Mesodermal cell (in vitro differentiated cells): ENCODE measurements at regions not wholly inside any gene's neighbourhood (a gene's known extent, or its start where the extent isn't known, plus 50 kb on each side); places are given as distances from the start of the nearest gene placed in this dataset.

Experiments used
- H3K27ac ChIP-seq: 2 replicates; pipeline ENCODE4 v1.7.0; 2013; ENCODE audit warnings: mild to moderate bottlenecking, low read depth, low read length, moderate library complexity; ENCODE audit not compliant: severe bottlenecking
- H3K36me3 ChIP-seq: 2 replicates; pipeline ENCODE4 v1.7.1; 2013; ENCODE audit warnings: mild to moderate bottlenecking, low read length, moderate library complexity; ENCODE audit not compliant: control insufficient read depth, insufficient read depth
- H3K4me1 ChIP-seq: one replicate; pipeline ENCODE4 v1.7.1; 2013; ENCODE audit warnings: mild to moderate bottlenecking, low read length; ENCODE audit not compliant: insufficient read depth, control insufficient read depth, poor library complexity, severe bottlenecking
- H3K4me3 ChIP-seq: 2 replicates; pipeline ENCODE4 v1.7.0; 2013; ENCODE audit warnings: low read length, control low read depth, mild to moderate bottlenecking; ENCODE audit not compliant: insufficient read depth, poor library complexity, severe bottlenecking; ENCODE audit errors: extremely low read depth
- H3K9me3 ChIP-seq: 2 replicates; pipeline ENCODE4 v1.7.1; 2013; ENCODE audit warnings: mild to moderate bottlenecking, low read length, moderate library complexity; ENCODE audit not compliant: control insufficient read depth
- WGBS, 2 experiments: methylation state at CpG; one replicate each; pipeline ENCODE4 v1.1.5; 2013; ENCODE audit warnings: missing lambda C conversion rate in 2 of 2; ENCODE audit not compliant: insufficient coverage in 2 of 2; 5-methylcytosine and 5-hydroxymethylcytosine counted together

DNA sequence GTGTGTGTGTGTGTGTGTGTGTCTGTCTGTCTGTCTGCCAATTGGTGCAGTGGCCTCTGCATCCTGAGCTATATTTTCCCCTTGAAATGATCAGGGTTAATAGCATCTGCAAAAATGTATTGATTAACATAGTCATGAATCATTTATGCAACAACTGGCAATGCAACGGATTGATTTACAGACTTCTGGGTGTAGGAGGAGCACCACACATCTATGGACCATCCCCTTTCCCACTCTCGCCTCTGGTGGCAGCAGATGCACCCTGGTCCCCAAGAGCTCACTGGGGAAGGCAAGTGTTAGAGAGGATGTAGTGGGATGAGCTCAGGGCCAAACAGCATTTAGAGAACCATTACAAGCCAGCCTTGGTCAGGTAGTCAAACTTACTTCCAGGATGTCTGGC lies 272.7 kb upstream of the C2CD4B start:
- Histone ChIP-seq H3K4me1 (no peaks in the 10 kb centered on the region), H3K9me3 (no peaks in the 10 kb centered on the region)
- no CpG with 5 or more reads among the region's 2 CpGs for WGBS, 2 experiments

GRCh38 chr15:62439543-62440016 lies 274.5 kb upstream of the C2CD4B start:
- WGBS, 2 experiments: 94 to 98% methylated on average over 4 to 5 of the region's 5 CpGs
- no peaks in the 10 kb centered on the region for H3K36me3 ChIP-seq
- no peaks in the 10 kb centered on the region for H3K9me3 ChIP-seq
- H3K4me3 ChIP-seq: no peak overlapping the region
- peaks cover 4% of the 10 kb centered on the region for H3K4me1 ChIP-seq
- no peak overlapping the region for H3K27ac ChIP-seq

More for the DNA sequence above, 272.7 kb upstream of the C2CD4B start:
- Histone ChIP-seq H3K36me3 (no peaks in the 10 kb centered on the region), H3K4me3 (no peak overlapping the region), H3K27ac (no peak overlapping the region)

- Histone ChIP-seq H3K4me3 (no peak overlapping the region), H3K4me1 (peaks cover 10% of the 10 kb centered on the region), H3K36me3 (no peaks in the 10 kb centered on the region), H3K27ac (no peak overlapping the region), H3K9me3 (no peaks in the 10 kb centered on the region)
- WGBS, 2 experiments: 87 to 92% methylated on average over 7 to 10 of the region's 11 CpGs
Observed at GRCh38 chr15:62440362-62441105, 275.4 kb upstream of the C2CD4B start.

DNA sequence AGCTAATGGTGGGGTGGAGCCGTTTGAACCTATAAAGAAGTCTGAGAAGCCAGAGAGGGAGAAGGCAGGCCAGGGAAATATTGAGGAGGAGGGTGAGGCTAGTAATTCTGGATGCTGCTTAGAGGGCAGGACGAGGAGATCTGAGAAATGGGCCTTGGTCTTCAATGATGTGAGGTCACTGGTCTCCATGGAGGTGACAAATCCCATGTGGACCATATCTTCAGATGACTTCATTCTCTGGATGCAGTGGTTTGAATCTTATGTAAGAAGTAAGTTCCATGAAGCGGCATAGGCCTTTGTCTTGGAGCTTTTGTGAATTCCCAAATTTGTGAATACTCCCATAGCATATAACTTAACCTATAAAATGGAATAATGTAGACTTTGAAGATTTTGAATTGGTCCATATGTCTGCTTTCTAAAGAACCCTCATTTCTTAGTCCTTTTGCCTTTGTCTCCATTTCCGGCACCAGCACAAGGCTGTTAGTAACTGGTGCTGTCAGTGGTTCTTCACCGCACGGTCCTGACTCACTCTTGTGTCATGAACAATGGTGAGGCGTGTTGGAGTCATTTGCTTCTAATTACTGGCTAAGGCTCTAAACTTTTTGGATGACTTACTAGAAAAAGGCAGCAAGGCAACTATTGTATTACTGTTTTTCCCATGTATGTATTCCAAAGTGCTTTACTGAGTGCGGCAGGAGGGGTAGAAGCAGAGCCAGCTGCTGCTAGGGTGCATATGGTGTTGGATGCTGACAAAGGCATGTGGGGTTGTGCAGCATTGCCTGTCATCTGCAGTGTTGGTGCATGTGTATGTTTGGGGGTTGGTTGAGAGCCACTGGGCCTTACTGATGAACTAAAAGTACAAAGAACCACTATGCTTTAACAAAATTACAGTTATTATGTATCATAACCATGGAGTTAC lies 279.3 kb upstream of the C2CD4B start:
- no peak overlapping the region for H3K4me3 ChIP-seq
- H3K9me3 ChIP-seq: no peaks in the 10 kb centered on the region
- no peak overlapping the region for H3K27ac ChIP-seq
- H3K36me3 ChIP-seq: no peaks in the 10 kb centered on the region
- 95 to 96% methylated on average over 4 to 6 of the region's 8 CpGs for whole genome bisulfite sequencing, 2 experiments
- H3K4me1 ChIP-seq: peaks cover 10% of the 10 kb centered on the region

DNA sequence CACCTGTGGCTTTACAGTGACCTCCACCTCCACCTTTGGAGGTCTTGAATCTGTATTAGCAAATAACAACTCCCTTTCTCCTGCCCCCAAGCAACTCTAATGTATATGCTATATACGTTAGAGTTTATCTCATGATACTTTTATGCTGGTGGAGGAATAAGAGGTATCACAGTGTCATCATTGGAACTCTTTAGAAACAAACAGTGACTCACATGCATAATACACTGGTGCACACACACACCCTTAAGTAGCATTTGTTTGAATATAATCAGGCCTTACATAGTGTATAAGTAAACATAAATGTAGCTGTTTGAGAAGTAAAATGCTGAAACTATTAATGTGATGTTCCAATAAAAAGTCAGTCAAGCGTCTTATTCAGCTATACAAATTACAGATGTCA lies 280.2 kb upstream of the C2CD4B start:
- H3K9me3 ChIP-seq: no peaks in the 10 kb centered on the region
- no peak overlapping the region for H3K27ac ChIP-seq
- WGBS, 2 experiments: no CpG with 5 or more reads among the region's 2 CpGs
- no peak overlapping the region for H3K4me3 ChIP-seq
- no peaks in the 10 kb centered on the region for H3K36me3 ChIP-seq
- peaks cover 10% of the 10 kb centered on the region for H3K4me1 ChIP-seq

DNA sequence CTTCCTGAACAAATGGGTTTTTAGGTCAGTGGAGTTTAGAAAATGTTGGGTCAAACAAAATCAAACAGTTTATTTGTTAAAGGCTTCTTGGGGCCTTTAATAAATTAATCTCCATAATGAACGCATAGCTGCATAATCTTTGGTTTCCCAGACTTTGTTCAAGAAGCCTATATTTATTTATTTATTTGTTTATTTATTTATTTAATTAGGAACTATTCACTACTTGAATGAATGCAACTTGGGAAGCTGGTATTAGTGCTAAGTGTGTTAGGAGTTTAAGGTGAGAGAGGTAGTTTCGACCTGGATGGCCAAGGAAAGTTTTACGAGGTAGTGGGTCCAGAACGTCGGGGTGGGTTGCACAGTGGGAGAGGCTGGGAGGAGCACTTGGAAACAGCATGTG lies 281.9 kb upstream of the C2CD4B start:
- WGBS, 2 experiments: 69 to 89% methylated on average over 4 of the region's 5 CpGs
- Histone ChIP-seq H3K27ac (no peak overlapping the region), H3K36me3 (no peaks in the 10 kb centered on the region), H3K4me1 (peaks cover 10% of the 10 kb centered on the region), H3K4me3 (no peak overlapping the region), H3K9me3 (no peaks in the 10 kb centered on the region)

- no peak overlapping the region for H3K27ac ChIP-seq
- 92 to 94% methylated on average over 5 to 7 of the region's 7 CpGs for WGBS, 2 experiments
- no peaks in the 10 kb centered on the region for H3K36me3 ChIP-seq
- H3K4me3 ChIP-seq: no peak overlapping the region
- no peaks in the 10 kb centered on the region for H3K9me3 ChIP-seq
- H3K4me1 ChIP-seq: peaks cover 10% of the 10 kb centered on the region
Observed at GRCh38 chr15:62447742-62448141, 282.7 kb upstream of the C2CD4B start.

DNA sequence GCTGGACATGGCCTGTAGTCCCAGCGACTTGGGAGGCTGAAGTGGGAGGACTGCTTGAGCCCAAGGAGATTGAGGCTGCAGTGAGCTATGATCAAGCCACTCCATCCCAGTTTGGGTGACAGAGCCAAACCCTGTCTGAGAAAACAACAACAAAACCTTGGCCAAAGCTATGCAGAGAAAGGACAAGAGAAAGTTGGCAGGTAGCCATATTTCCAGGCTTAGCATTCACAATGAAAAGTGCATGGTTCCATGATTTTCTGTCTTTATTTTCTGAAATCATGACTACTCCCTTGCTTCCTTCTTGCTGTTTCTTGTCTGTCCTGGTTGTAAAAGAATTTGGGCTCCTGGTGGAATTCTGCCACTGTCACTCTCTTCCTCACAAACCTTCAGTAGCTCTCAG lies 284.6 kb upstream of the C2CD4B start:
- Histone ChIP-seq H3K27ac (no peak overlapping the region), H3K4me1 (peaks cover 16% of the 10 kb centered on the region), H3K4me3 (no peak overlapping the region), H3K9me3 (no peaks in the 10 kb centered on the region), H3K36me3 (no peaks in the 10 kb centered on the region)
- 100% methylated on average over 1 of the region's 1 CpG for WGBS, 2 experiments

- 96 to 97% methylated on average over 3 to 5 of the region's 10 CpGs for WGBS, 2 experiments
Observed at GRCh38 chr15:62450061-62450460, 285.0 kb upstream of the C2CD4B start.

GRCh38 chr15:62452026-62452425 lies 286.9 kb upstream of the C2CD4B start:
- H3K9me3 ChIP-seq: no peaks in the 10 kb centered on the region
- H3K36me3 ChIP-seq: no peaks in the 10 kb centered on the region
- H3K27ac ChIP-seq: no peak overlapping the region
- H3K4me3 ChIP-seq: no peak overlapping the region
- peaks cover 28% of the 10 kb centered on the region for H3K4me1 ChIP-seq
- 63 to 68% methylated on average over 3 to 4 of the region's 9 CpGs for WGBS, 2 experiments

More at GRCh38 chr15:62450061-62450460, 285.0 kb upstream of the C2CD4B start:
- H3K4me3 ChIP-seq: no peak overlapping the region
- H3K9me3 ChIP-seq: no peaks in the 10 kb centered on the region
- H3K27ac ChIP-seq: no peak overlapping the region
- H3K36me3 ChIP-seq: no peaks in the 10 kb centered on the region
- peaks cover 13% of the 10 kb centered on the region for H3K4me1 ChIP-seq
